Loucy (cell line): ENCODE measurements at regions not wholly inside any gene's neighbourhood (a gene's known extent, or its start where the extent isn't known, plus 50 kb on each side); places are given as distances from the start of the nearest gene placed in this dataset.

Experiments used
- H2AFZ ChIP-seq: fragments of 200-600 bp; sonication (generic); 2 replicates; pipeline ENCODE4 v1.6.0; 2016; ENCODE audit warnings: antibody characterized with exemption, mild to moderate bottlenecking, low read length, moderate library complexity
- H3F3A ChIP-seq: fragments of 200-600 bp; 2 replicates; pipeline ENCODE4 v1.6.0; 2016; ENCODE audit warnings: antibody characterized with exemption, low read depth, mild to moderate bottlenecking
- H3K27me3 ChIP-seq: fragments of 200-600 bp; sonication (generic); 2 replicates; pipeline ENCODE4 v1.6.1; 2014; ENCODE audit warnings: low read length, mild to moderate bottlenecking; ENCODE audit not compliant: insufficient read depth, poor library complexity, severe bottlenecking
- H3K36me3 ChIP-seq: fragments of 200-600 bp; sonication (generic); 2 replicates; pipeline ENCODE4 v1.6.1; 2016; ENCODE audit warnings: low read length; ENCODE audit not compliant: insufficient read depth
- H3K4me1 ChIP-seq: fragments of 200-600 bp; sonication (generic); 2 replicates; pipeline ENCODE4 v1.5.1; 2014; ENCODE audit warnings: low read length, mild to moderate bottlenecking; ENCODE audit not compliant: insufficient read depth, poor library complexity, severe bottlenecking
- H3K4me2 ChIP-seq: fragments of 200-600 bp; sonication (generic); 2 replicates; pipeline ENCODE4 v1.6.0; 2014; ENCODE audit warnings: antibody characterized with exemption, low read length, low read depth, mild to moderate bottlenecking; ENCODE audit not compliant: poor library complexity, severe bottlenecking
- H3K4me3 ChIP-seq: fragments of 200-600 bp; sonication (generic); 2 replicates; pipeline ENCODE4 v1.5.1; 2014; ENCODE audit warnings: low read length, mild to moderate bottlenecking, mixed read lengths; ENCODE audit not compliant: poor library complexity, severe bottlenecking
- H3K79me2 ChIP-seq: fragments of 200-600 bp; sonication (generic); 2 replicates; pipeline ENCODE4 v1.6.1; 2014; ENCODE audit warnings: low read length; ENCODE audit not compliant: insufficient read depth
- H3K9ac ChIP-seq: fragments of 200-600 bp; sonication (generic); 2 replicates; pipeline ENCODE4 v1.6.0; 2014; ENCODE audit warnings: mild to moderate bottlenecking, low read depth, low read length, moderate library complexity; ENCODE audit not compliant: poor library complexity, severe bottlenecking
- H3K9me2 ChIP-seq: fragments of 200-600 bp; sonication (generic); replicated peaks from 2 replicates; pipeline ENCODE4 v1.6.1; 2016; ENCODE audit warnings: low read depth, low read length, mixed read lengths
- H3K9me3 ChIP-seq: fragments of 200-600 bp; sonication (generic); 2 replicates; pipeline ENCODE4 v1.6.1; 2014; ENCODE audit warnings: mild to moderate bottlenecking, antibody characterized with exemption, low read length, low read depth; ENCODE audit not compliant: insufficient read depth
- H4K20me1 ChIP-seq: fragments of 200-600 bp; sonication (generic); 2 replicates; pipeline ENCODE4 v1.6.0; 2014; ENCODE audit warnings: antibody characterized with exemption, low read length, mild to moderate bottlenecking; ENCODE audit not compliant: insufficient read depth, poor library complexity, severe bottlenecking
- EZH2phosphoT487 ChIP-seq: fragments of 200-600 bp; IDR thresholded peaks from 2 replicates; pipeline ENCODE4 v1.6.1; 2018; ENCODE audit warnings: antibody characterized with exemption, mild to moderate bottlenecking, moderate library complexity, borderline replicate concordance
- TF ChIP-seq, protein P1 (sequence below): fragments of 200-600 bp; sonication (generic); conservative IDR thresholded peaks from 2 replicates; pipeline ENCODE4 v1.5.1; 2014; ENCODE audit warnings: mild to moderate bottlenecking, antibody characterized with exemption, low read length

DNA sequence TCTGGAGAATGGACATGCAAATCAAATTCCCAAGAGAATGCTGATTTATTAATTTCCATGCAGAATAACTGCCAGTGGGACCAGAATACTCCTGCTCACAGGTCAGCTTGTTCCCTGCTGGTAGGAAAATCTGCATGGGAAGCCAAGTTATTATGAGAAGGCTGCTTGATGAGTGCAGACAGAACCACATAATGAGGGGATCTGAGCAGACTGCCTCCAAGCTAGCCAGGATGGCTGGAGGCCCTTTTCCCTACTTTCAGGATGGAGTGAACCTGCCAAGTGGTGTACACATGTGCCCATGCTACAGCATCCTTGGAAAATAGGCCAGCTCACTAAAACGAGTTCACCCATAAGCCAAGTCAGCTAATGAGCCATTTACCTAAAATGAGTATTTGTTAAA lies 55.2 kb upstream of the ZBED5 start:
- Histone ChIP-seq H3K36me3 (no peaks in the 10 kb centered on the region), H3F3A (no peaks in the 10 kb centered on the region), H3K4me3 (no peak overlapping the region), H3K4me1 (no peaks in the 10 kb centered on the region), H3K79me2 (no peaks in the 10 kb centered on the region), H2AFZ (no peak overlapping the region), H3K9me3 (0 out of 2 replicates have a peak, but pooled peaks cover 3% of the 10 kb centered on the region), H3K9me2 (no peaks in the 10 kb centered on the region), H3K9ac (no peak overlapping the region), H3K27me3 (no peaks in the 10 kb centered on the region), H3K4me2 (no peak overlapping the region), H4K20me1 (no peaks in the 10 kb centered on the region)
- TF ChIP-seq EZH2phosphoT487: no peak
- TF ChIP-seq, protein P1, sequence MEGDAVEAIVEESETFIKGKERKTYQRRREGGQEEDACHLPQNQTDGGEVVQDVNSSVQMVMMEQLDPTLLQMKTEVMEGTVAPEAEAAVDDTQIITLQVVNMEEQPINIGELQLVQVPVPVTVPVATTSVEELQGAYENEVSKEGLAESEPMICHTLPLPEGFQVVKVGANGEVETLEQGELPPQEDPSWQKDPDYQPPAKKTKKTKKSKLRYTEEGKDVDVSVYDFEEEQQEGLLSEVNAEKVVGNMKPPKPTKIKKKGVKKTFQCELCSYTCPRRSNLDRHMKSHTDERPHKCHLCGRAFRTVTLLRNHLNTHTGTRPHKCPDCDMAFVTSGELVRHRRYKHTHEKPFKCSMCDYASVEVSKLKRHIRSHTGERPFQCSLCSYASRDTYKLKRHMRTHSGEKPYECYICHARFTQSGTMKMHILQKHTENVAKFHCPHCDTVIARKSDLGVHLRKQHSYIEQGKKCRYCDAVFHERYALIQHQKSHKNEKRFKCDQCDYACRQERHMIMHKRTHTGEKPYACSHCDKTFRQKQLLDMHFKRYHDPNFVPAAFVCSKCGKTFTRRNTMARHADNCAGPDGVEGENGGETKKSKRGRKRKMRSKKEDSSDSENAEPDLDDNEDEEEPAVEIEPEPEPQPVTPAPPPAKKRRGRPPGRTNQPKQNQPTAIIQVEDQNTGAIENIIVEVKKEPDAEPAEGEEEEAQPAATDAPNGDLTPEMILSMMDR: no peak

- H3K79me2 ChIP-seq: no peaks in the 10 kb centered on the region
- no peak overlapping the region for H3K4me3 ChIP-seq
- H4K20me1 ChIP-seq: no peaks in the 10 kb centered on the region
- H3K4me1 ChIP-seq: no peaks in the 10 kb centered on the region
- no peak overlapping the region for H3K4me2 ChIP-seq
- no peak overlapping the region for H2AFZ ChIP-seq
- H3K27me3 ChIP-seq: no peaks in the 10 kb centered on the region
- H3K9me3 ChIP-seq: no peaks in the 10 kb centered on the region
- no peak for TF ChIP-seq EZH2phosphoT487
- TF ChIP-seq, protein P1: no peak
- no peak overlapping the region for H3K9ac ChIP-seq
- no peaks in the 10 kb centered on the region for H3K9me2 ChIP-seq
- no peaks in the 10 kb centered on the region for H3K36me3 ChIP-seq
- no peaks in the 10 kb centered on the region for H3F3A ChIP-seq
These were observed 54.1 kb upstream of the ZBED5 start for GRCh38 chr11:10911907-10912306.

DNA sequence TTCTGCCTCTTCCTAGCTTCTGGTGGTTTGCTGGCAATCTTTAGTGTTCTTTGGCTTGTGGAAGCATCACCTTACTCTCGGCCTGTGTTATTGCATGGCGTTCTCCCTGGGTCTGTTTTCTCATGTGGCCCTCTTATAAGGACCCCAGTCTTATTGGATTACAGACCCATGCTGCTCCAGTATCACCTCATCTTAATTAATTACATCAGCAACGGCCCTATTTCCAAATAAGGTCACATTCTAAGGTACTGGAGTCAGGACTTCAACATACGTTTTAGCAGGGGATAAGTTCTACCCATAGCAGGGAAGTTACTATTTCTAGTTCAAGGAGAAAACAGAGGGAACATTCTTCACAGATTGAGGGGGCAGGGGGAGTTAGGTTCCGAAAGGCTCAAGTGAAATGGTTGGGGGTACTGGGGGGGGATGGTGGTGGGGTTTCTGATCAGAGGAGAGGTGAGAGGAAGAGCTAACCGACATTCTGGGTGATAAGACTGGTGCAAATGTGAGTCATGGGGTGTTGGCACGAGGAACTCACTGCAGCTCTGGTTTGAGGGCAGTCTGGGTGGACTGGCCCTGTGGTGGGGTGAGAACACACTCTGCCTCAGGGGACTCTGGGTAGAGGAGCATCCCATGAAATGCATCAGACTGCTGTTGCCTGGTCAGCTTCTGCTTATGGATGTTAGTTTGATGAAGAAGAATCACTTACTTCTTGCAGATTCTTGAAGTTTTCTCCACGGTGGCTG lies 51.5 kb upstream of the ZBED5 start:
- H3K4me2 ChIP-seq: no peak overlapping the region
- H3K4me1 ChIP-seq: no peaks in the 10 kb centered on the region
- no peaks in the 10 kb centered on the region for H4K20me1 ChIP-seq
- no peaks in the 10 kb centered on the region for H3K9me3 ChIP-seq
- no peak overlapping the region for H3K9ac ChIP-seq
- no peaks in the 10 kb centered on the region for H3K36me3 ChIP-seq
- no peak overlapping the region for H3K4me3 ChIP-seq
- H3K79me2 ChIP-seq: no peaks in the 10 kb centered on the region
- H3F3A ChIP-seq: no peaks in the 10 kb centered on the region
- H2AFZ ChIP-seq: peak overlapping the region; percentile 14; the same call in 1 of the 2 replicates
- no peaks in the 10 kb centered on the region for H3K27me3 ChIP-seq
- TF ChIP-seq, protein P1: no peak
- no peak for TF ChIP-seq EZH2phosphoT487
- no peaks in the 10 kb centered on the region for H3K9me2 ChIP-seq
